ENCODE measurements at regions not wholly inside any gene's neighbourhood (a gene's known extent, or its start where the extent isn't known, plus 50 kb on each side); places are given as distances from the start of the nearest gene placed in this dataset.

DNA sequence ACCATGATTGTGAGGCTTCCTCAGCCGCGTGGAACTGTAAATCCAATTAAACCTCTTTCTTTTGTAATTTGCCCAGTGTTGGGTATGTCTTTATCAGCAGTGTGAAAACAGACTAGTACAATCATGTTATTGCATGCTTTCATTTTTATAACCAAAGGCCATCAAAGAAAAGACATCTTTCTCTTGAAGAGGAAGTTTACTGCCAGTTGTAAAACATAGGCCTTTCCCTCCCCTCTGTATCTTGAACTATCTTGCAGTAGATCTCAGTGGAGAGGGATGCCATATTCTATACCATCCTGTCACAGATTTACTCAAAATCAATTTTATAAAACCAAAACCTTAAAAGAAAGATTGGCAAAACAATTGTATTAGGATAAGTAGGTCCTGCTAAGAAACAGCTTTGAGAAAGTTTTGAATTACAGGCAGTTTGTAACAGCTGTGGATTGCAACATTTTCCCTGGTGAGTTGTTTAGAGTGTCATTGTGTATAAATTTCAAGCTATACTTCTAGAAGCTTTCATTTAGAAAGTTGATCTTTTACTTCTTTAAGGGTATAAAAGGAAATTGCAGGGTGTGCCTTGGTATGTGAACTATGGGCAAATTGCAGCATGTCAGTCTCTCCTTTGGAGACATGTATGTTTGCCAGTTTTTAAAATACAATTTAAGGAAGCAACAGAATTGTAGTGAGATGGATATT lies 128.0 kb downstream of the ATP23 start:
- 78% methylated on average over 2 of the region's 2 CpGs for WGBS
- Histone ChIP-seq H3K9me3 (ENCODE audit: control insufficient read depth in 4 of 4, low read length in 3 of 4) (peaks cover 0 to 2% (median 0%) of the 10 kb centered on the region in 4 donors), H3K27ac (ENCODE audit: low read depth in 1 of 2, low read length in 2 of 2) (no peak overlapping the region), H3K27me3 (ENCODE audit: control insufficient read depth in 4 of 4, insufficient read depth in 4 of 4, low read length in 3 of 4) (no peaks in the 10 kb centered on the region), H3K4me1 (ENCODE audit: control insufficient read depth in 4 of 4, insufficient read depth in 4 of 4, low read length in 3 of 4) (no peaks in the 10 kb centered on the region), H3K36me3 (ENCODE audit: control insufficient read depth in 4 of 4, insufficient read depth in 3 of 4, low read depth in 1 of 4, low read length in 3 of 4) (no peaks in the 10 kb centered on the region), H3K9ac (ENCODE audit: low read depth in 1 of 2, low read length in 2 of 2) (no peak overlapping the region), H3K4me3 (ENCODE audit: low read depth in 1 of 3, low read length in 3 of 3) (no peak overlapping the region)
- no peak for DNase-seq (ENCODE audit: low spot score)
- TF ChIP-seq, protein P1, sequence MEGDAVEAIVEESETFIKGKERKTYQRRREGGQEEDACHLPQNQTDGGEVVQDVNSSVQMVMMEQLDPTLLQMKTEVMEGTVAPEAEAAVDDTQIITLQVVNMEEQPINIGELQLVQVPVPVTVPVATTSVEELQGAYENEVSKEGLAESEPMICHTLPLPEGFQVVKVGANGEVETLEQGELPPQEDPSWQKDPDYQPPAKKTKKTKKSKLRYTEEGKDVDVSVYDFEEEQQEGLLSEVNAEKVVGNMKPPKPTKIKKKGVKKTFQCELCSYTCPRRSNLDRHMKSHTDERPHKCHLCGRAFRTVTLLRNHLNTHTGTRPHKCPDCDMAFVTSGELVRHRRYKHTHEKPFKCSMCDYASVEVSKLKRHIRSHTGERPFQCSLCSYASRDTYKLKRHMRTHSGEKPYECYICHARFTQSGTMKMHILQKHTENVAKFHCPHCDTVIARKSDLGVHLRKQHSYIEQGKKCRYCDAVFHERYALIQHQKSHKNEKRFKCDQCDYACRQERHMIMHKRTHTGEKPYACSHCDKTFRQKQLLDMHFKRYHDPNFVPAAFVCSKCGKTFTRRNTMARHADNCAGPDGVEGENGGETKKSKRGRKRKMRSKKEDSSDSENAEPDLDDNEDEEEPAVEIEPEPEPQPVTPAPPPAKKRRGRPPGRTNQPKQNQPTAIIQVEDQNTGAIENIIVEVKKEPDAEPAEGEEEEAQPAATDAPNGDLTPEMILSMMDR (IDR thresholded peaks at IDR 0.05; ENCODE audit: low read depth, low read length, missing input control): no peak
- TF ChIP-seq RAD21 (IDR thresholded peaks at IDR 0.05): no peak
- TF ChIP-seq, protein P2, sequence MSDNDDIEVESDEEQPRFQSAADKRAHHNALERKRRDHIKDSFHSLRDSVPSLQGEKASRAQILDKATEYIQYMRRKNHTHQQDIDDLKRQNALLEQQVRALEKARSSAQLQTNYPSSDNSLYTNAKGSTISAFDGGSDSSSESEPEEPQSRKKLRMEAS (IDR thresholded peaks at IDR 0.05): no peak

DNA sequence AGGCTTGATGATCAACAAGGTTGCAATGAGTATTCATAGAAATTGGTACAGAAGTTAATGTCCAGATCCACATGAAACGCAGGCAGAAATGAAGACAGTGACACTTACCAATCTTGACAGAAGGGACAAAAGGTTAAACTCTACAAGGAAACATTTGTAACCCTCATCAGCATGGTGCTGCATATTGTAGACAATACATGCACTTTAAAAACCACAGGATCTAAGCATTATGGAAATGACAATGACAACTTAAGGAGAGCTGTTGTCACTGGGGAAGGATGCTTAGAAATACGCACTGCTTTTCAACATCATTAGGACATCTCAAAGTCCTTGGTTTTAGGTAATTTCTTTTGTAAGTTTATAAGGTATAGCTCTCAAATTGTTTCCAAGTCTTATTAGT lies 130.6 kb downstream of the ATP23 start:
- H3K4me3 ChIP-seq (ENCODE audit: low read depth in 1 of 3, low read length in 3 of 3): no peak overlapping the region
- no peak overlapping the region for H3K27ac ChIP-seq (ENCODE audit: low read depth in 1 of 2, low read length in 2 of 2)
- WGBS: 84% methylated on average over 2 of the region's 2 CpGs
- peaks cover 0 to 2% (median 0%) of the 10 kb centered on the region in 4 donors for H3K9me3 ChIP-seq (ENCODE audit: control insufficient read depth in 4 of 4, low read length in 3 of 4)
- no peak for TF ChIP-seq EGR1 (IDR thresholded peaks at IDR 0.05; ENCODE audit: low read depth in 2 of 2)
- no peak for TF ChIP-seq TAF1 (conservative IDR thresholded peaks at IDR 0.05)
- TF ChIP-seq HNF4G (IDR thresholded peaks at IDR 0.05): no peak
- TF ChIP-seq NR2F2 (IDR thresholded peaks at IDR 0.05): no peak
- TF ChIP-seq, protein P3, sequence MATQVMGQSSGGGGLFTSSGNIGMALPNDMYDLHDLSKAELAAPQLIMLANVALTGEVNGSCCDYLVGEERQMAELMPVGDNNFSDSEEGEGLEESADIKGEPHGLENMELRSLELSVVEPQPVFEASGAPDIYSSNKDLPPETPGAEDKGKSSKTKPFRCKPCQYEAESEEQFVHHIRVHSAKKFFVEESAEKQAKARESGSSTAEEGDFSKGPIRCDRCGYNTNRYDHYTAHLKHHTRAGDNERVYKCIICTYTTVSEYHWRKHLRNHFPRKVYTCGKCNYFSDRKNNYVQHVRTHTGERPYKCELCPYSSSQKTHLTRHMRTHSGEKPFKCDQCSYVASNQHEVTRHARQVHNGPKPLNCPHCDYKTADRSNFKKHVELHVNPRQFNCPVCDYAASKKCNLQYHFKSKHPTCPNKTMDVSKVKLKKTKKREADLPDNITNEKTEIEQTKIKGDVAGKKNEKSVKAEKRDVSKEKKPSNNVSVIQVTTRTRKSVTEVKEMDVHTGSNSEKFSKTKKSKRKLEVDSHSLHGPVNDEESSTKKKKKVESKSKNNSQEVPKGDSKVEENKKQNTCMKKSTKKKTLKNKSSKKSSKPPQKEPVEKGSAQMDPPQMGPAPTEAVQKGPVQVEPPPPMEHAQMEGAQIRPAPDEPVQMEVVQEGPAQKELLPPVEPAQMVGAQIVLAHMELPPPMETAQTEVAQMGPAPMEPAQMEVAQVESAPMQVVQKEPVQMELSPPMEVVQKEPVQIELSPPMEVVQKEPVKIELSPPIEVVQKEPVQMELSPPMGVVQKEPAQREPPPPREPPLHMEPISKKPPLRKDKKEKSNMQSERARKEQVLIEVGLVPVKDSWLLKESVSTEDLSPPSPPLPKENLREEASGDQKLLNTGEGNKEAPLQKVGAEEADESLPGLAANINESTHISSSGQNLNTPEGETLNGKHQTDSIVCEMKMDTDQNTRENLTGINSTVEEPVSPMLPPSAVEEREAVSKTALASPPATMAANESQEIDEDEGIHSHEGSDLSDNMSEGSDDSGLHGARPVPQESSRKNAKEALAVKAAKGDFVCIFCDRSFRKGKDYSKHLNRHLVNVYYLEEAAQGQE (IDR thresholded peaks at IDR 0.05): no peak
- TF ChIP-seq, protein P2 (IDR thresholded peaks at IDR 0.05): no peak
- no peak for TF ChIP-seq JUND (IDR thresholded peaks at IDR 0.05)
- no peaks in the 10 kb centered on the region for H3K27me3 ChIP-seq (ENCODE audit: control insufficient read depth in 4 of 4, insufficient read depth in 4 of 4, low read length in 3 of 4)
- DNase-seq (ENCODE audit: low spot score): no peak
- H3K36me3 ChIP-seq (ENCODE audit: control insufficient read depth in 4 of 4, insufficient read depth in 3 of 4, low read depth in 1 of 4, low read length in 3 of 4): no peaks in the 10 kb centered on the region
- no peak overlapping the region for H3K9ac ChIP-seq (ENCODE audit: low read depth in 1 of 2, low read length in 2 of 2)
- no peaks in the 10 kb centered on the region for H3K4me1 ChIP-seq (ENCODE audit: control insufficient read depth in 4 of 4, insufficient read depth in 4 of 4, low read length in 3 of 4)

DNA sequence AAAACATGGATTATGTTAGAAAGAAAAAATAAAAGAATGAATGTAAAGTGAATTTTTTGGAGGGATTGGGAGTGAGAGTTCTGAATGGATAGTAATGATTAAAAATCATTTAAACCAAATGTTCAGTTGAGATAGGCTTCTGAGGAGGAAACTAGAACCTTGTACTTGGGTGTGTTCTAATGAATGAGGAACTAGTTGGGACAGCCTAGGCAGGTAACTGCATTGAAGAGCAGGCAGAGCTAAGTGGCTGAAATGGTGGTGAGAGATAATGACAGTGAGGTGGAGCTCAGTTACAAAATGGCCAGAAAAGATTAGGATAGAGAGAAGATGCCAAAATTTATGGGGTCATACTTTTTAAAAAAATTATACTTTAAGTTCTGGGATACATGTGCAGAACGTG lies 132.9 kb downstream of the ATP23 start:
- WGBS: 94% methylated on average over 1 of the region's 1 CpG
- no peak for DNase-seq (ENCODE audit: low spot score)

More for the DNA sequence above, 132.9 kb downstream of the ATP23 start:
- H3K9me3 ChIP-seq (ENCODE audit: control insufficient read depth in 4 of 4, low read length in 3 of 4): peaks cover 0 to 2% (median 0%) of the 10 kb centered on the region in 4 donors
- no peak overlapping the region for H3K4me3 ChIP-seq (ENCODE audit: low read depth in 1 of 3, low read length in 3 of 3)
- no peak overlapping the region for H3K27ac ChIP-seq (ENCODE audit: low read depth in 1 of 2, low read length in 2 of 2)
- no peak overlapping the region for H3K9ac ChIP-seq (ENCODE audit: low read depth in 1 of 2, low read length in 2 of 2)
- peaks cover 0 to 4% (median 0%) of the 10 kb centered on the region in 4 donors for H3K27me3 ChIP-seq (ENCODE audit: control insufficient read depth in 4 of 4, insufficient read depth in 4 of 4, low read length in 3 of 4)
- TF ChIP-seq RXRA (IDR thresholded peaks at IDR 0.05): no peak
- TF ChIP-seq HNF4A (conservative IDR thresholded peaks at IDR 0.05): no peak
- TF ChIP-seq FOXA1 (IDR thresholded peaks at IDR 0.05): no peak
- no peak for TF ChIP-seq HNF4G (IDR thresholded peaks at IDR 0.05)
- H3K4me1 ChIP-seq (ENCODE audit: control insufficient read depth in 4 of 4, insufficient read depth in 4 of 4, low read length in 3 of 4): no peaks in the 10 kb centered on the region
- H3K36me3 ChIP-seq (ENCODE audit: control insufficient read depth in 4 of 4, insufficient read depth in 3 of 4, low read depth in 1 of 4, low read length in 3 of 4): no peaks in the 10 kb centered on the region

Data from liver (tissue), 8 donors.